ENCODE measurements at regions not wholly inside any gene's neighbourhood (a gene's known extent, or its start where the extent isn't known, plus 50 kb on each side); places are given as distances from the start of the nearest gene placed in this dataset.

GRCh38 chr5:164345173-164345849 lies 839.9 kb downstream of the MAT2B start:
- ATAC-seq (no peak), DNase-seq (no peak)
- WGBS (ENCODE audit: insufficient coverage): 67% methylated on average over 3 of the region's 4 CpGs
- Histone ChIP-seq H3K4me3 (ENCODE audit: low read length) (no peak overlapping the region), H3K36me3 (ENCODE audit: control insufficient read depth, insufficient read depth, low read length) (no peaks in the 10 kb centered on the region), H3K4me1 (ENCODE audit: control insufficient read depth, insufficient read depth, low read length) (no peaks in the 10 kb centered on the region), H3K27me3 (ENCODE audit: control insufficient read depth, insufficient read depth, low read length) (no peaks in the 10 kb centered on the region), H3K27ac (ENCODE audit: low read length) (no peak overlapping the region), H3K9me3 (ENCODE audit: control insufficient read depth, insufficient read depth, low read length) (no peaks in the 10 kb centered on the region)
- Mint-ChIP-seq H3K36me3 (no peaks in the 10 kb centered on the region), H3K27me3 (ENCODE audit: low read depth in 2 of 2) (no peaks in the 10 kb centered on the region), H3K27ac (no peak overlapping the region), H3K9me3 (peaks cover 8 to 18% of the 10 kb centered on the region in 2 donors), H3K4me1 (no peaks in the 10 kb centered on the region), H3K4me3 (no peak overlapping the region)
- intact Hi-C loops (cut with micrococcal nuclease): no loop called here
- no peak for TF ChIP-seq CTCF (IDR thresholded peaks at IDR 0.05)

- H3K9me3 ChIP-seq (ENCODE audit: control insufficient read depth, insufficient read depth, low read length): no peaks in the 10 kb centered on the region
These were observed 840.4 kb downstream of the MAT2B start for GRCh38 chr5:164345853-164346252.

GRCh38 chr5:164346785-164347630 lies 841.6 kb downstream of the MAT2B start:
- Mint-ChIP-seq H3K9me3 (peaks cover 12 to 22% of the 10 kb centered on the region in 2 donors), H3K27me3 (ENCODE audit: low read depth in 2 of 2) (no peaks in the 10 kb centered on the region), H3K27ac (no peak overlapping the region), H3K36me3 (no peaks in the 10 kb centered on the region), H3K4me1 (no peaks in the 10 kb centered on the region), H3K4me3 (no peak overlapping the region)
- no peak for TF ChIP-seq CTCF (IDR thresholded peaks at IDR 0.05)
- WGBS (ENCODE audit: insufficient coverage): 21% methylated on average over 3 of the region's 6 CpGs
- H3K4me1 ChIP-seq (ENCODE audit: control insufficient read depth, insufficient read depth, low read length): no peaks in the 10 kb centered on the region
- H3K36me3 ChIP-seq (ENCODE audit: control insufficient read depth, insufficient read depth, low read length): no peaks in the 10 kb centered on the region
- intact Hi-C loops (cut with micrococcal nuclease): no loop called here
- no peaks in the 10 kb centered on the region for H3K9me3 ChIP-seq (ENCODE audit: control insufficient read depth, insufficient read depth, low read length)
- H3K27me3 ChIP-seq (ENCODE audit: control insufficient read depth, insufficient read depth, low read length): no peaks in the 10 kb centered on the region
- no peak overlapping the region for H3K27ac ChIP-seq (ENCODE audit: low read length)
- no peak overlapping the region for H3K4me3 ChIP-seq (ENCODE audit: low read length)
- no peak for DNase-seq
- no peak for ATAC-seq

More at GRCh38 chr5:164345853-164346252, 840.4 kb downstream of the MAT2B start:
- no peak for TF ChIP-seq CTCF (IDR thresholded peaks at IDR 0.05)
- Histone ChIP-seq H3K36me3 (ENCODE audit: control insufficient read depth, insufficient read depth, low read length) (no peaks in the 10 kb centered on the region), H3K27me3 (ENCODE audit: control insufficient read depth, insufficient read depth, low read length) (no peaks in the 10 kb centered on the region), H3K27ac (ENCODE audit: low read length) (no peak overlapping the region), H3K4me1 (ENCODE audit: control insufficient read depth, insufficient read depth, low read length) (no peaks in the 10 kb centered on the region), H3K4me3 (ENCODE audit: low read length) (no peak overlapping the region)
- ATAC-seq: no peak
- Mint-ChIP-seq H3K27ac (no peak overlapping the region), H3K4me1 (no peaks in the 10 kb centered on the region), H3K36me3 (no peaks in the 10 kb centered on the region), H3K4me3 (no peak overlapping the region), H3K27me3 (ENCODE audit: low read depth in 2 of 2) (no peaks in the 10 kb centered on the region), H3K9me3 (peaks cover 12 to 22% of the 10 kb centered on the region in 2 donors)
- intact Hi-C loops (cut with micrococcal nuclease): no loop called here
- 88% methylated on average over 3 of the region's 3 CpGs for WGBS (ENCODE audit: insufficient coverage)
- no peak for DNase-seq

All from natural killer cell (primary cell).